ENCODE measurements at regions not wholly inside any gene's neighbourhood (a gene's known extent, or its start where the extent isn't known, plus 50 kb on each side); places are given as distances from the start of the nearest gene placed in this dataset.

DNA sequence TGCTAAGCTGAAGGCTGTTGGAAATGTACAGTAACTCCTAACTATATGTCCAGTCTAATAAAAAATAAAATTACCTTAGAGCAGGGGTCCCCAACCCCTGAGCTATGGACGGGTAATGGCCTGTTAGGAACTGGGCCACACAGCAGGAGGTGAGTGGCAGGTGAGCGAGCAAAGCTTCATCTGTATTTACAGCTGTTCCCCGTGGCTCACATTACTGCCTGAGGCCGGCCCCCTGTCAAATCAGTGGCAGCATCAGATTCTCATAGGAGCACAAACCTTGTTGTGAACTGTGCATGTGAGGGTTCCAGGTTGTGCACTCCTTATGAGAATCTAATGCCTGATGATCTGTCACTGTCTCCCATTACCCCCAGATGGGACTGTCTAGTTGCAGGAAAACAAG is 73.1 kb upstream of the CXCR4 start:
- DNase-seq (ENCODE audit: low read depth in 3 of 3, low spot score in 1 of 3), result no peak

DNA sequence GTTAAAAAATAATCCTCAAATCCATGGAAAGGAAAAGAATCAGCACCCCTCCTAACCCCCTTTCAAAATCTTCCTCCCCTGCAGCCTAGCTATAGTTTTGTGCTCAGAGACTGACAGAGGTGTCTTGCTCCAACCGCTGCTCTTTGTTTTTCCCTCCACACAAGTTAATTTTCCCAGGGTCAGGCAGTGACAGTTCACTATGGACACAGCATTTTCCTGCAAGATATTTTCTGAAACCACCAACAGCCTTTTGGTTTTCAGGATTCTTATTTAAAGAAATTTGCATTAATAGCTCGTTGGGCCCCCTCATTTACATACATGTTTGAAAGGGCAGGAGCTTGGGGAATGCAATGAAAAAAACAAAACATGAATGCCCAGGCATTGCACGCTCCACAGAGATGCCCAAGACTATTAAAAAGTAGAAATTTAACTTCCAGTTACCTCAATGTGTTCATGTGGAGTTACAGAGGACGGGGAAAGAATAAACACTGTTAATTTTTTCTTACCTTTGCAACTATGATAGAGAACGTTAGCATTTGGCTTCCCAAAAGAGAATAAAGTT is 71.4 kb upstream of the CXCR4 start:
- no peak for DNase-seq (ENCODE audit: low read depth in 3 of 3, low spot score in 1 of 3)

DNA sequence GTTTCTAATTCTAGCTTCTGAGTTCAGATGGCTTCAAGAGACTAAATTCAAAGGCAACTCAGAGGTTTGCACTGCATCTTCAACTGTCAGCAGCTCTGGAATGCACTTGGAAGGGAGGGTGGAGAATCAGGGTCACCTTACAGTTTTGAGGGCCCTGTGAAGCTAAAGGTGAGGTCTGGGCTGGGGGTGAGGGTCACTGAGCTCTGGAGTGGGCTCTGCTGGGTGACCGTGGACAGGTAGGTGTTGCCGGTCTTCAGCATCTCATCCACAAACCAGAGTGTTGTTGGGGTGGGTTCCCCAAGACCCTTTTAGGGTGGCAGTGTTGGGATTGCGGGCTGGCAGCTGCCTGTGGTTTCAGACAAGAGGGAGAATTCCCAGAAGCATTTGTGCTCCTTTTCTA is 70.1 kb upstream of the CXCR4 start:
- DNase-seq (ENCODE audit: low read depth in 3 of 3, low spot score in 1 of 3), result no peak

DNA sequence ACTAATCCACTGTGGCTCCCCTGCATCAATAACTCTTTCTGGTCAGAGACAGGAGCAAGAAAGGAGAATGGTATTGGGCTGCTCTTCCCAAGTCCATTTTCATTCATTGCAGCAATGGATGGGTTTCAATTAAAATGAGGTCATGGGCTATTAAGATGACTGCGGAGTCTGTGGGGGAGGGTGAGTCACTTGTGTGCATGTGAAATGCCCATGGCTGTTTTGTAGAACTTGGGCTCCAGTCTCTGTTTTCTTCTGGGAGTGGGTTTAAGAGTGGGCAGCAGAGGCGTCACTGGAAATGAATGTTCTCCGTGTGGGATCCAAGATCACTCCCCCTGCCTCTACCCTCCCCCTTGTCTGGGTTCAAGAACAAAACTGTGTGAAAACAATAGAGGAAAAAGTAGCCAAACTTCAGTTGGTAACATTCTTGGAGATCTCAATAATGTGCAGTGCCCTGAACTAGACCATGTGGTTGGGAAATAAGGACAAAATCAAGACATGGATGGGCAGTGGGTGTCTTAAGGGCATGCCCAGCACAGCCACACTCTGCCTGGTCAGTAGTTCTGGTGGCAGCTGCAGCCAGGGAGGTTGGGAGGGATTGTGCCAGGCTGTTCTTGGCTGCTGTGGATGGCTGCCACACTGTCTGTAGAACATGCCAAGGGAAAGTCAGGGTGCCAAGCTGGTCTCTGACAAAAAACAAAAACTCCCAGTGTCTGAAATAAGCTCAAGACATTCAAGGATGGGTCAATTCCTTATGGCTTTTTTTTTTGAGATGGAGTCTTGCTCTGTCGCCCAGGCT is 68.2 kb upstream of the CXCR4 start:
- no peak for DNase-seq (ENCODE audit: low read depth in 3 of 3, low spot score in 1 of 3)

GRCh38 chr2:136183097-136183496 is 65.1 kb upstream of the CXCR4 start:
- no peak for DNase-seq (ENCODE audit: low read depth in 3 of 3, low spot score in 1 of 3)

- no peak for DNase-seq (ENCODE audit: low read depth in 3 of 3, low spot score in 1 of 3)
Measured at GRCh38 chr2:136182315-136182714, 64.4 kb upstream of the CXCR4 start.

DNA sequence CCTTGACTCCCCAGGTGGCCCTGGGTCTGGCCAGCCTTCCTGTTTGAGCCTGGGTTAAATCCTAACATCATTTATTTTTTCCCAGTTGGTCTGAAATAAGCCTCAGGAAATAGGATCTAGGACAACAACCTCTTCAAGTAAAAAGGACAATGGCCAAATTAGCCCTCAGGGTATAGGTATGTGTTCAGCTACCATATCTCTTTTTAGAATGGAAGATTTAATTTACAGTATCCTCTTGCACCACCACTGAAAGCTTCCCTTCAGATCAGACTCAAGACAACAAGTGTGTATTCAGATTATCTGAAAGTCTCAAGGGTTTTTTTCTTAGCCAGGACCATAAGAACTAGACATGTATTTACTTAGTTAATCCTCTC is 61.6 kb upstream of the CXCR4 start:
- DNase-seq (ENCODE audit: low read depth in 3 of 3, low spot score in 1 of 3), result no peak

DNA sequence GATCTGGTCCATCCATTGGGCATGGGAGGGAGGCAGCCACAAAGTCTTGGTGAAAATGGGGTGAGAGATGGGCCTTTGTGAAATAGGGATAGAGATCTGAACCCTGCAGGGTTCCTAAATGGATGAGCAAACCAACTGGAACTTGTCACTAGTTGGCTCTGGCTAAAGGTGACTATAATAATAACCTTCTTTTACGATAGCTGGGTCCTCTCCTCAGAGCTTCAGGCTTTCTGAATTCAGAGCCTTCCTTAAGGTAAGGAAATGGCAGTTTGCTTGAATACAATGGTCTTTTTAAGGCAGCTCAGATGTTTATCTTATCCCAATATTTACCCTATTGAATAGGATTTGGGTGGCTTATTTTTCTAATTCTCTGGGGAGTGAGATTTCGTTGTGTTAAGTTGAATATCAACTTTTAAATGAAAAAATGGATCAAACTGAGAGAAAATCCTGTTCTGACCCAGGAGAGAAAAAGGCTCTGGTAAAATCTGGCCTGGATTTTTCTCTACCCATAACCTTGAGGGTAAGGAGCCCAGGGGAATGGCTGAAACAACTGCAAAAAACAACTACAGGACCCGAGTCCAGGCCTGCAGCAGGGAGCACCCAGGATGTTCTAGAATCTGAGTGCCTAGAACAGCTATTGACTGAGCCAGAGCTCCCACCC is 61.1 kb upstream of the CXCR4 start:
- DNase-seq (ENCODE audit: low read depth in 3 of 3, low spot score in 1 of 3), result no peak

DNA sequence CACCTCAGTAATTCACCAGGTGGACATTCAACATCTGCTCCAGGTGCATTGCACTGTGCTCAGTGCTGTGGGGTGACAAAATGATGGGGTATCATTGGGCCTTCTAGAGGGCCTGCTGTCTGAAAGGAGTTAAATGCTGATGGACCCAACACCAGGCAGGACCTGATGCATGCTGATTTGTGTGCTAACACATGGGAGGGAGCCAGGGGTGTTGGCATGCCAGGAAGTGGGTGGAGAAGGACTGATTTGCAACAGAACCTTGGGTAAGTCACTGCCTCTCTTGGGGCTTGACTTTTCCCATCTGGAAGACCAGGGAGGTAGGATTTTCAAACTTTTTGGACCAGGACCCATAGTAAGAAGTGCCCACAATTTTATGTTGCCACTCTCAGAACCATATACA is 57.9 kb upstream of the CXCR4 start:
- DNase-seq (ENCODE audit: low read depth in 3 of 3, low spot score in 1 of 3), result no peak

- DNase-seq (ENCODE audit: low read depth in 3 of 3, low spot score in 1 of 3), result no peak
Measured at GRCh38 chr2:136175466-136175865, 57.5 kb upstream of the CXCR4 start.

DNA sequence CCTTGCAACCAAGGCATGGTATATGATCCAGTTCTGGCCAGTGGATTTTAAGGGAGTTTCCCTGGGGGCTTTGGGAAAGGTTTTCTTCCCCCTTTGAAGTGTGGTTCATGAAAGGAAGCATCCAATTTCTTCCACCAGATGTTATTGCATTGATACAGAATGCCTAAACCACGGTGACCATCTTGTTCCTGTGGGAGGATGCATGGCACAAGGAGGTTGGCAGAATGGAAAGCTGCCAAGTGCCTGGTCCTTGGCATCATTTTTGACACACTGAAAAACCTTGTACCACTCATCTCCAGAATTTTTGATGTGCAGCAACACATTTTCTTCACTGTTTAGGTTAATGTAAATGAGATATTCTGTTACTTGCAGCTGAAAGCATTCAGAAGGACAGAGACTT is 55.2 kb upstream of the CXCR4 start:
- DNase-seq (ENCODE audit: low read depth in 3 of 3, low spot score in 1 of 3), result no peak

- DNase-seq (ENCODE audit: low read depth in 3 of 3, low spot score in 1 of 3), result no peak
Measured at GRCh38 chr2:136171223-136171622, 53.3 kb upstream of the CXCR4 start.

DNA sequence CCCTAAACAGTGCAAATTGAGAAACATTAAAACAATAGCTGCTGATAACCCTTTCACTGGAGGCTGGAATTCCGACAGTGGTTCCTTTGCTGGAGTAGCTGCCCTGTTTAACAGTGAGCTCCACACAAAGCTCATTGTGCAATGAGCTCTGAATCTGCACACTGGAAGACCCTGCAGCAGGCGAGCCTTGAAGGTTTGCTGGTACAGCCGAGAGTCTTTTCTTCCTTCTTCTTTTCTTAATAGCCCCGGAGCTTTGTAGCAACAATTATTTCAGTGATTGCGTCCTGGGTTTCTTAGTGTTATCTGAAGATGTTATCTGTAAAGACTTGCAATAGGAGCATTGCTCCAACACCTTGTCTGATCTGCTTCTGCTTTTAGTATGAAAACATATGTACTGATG is 50.8 kb upstream of the CXCR4 start:
- DNase-seq (ENCODE audit: low read depth in 3 of 3, low spot score in 1 of 3), result no peak

GRCh38 chr2:136167721-136168475 is 49.9 kb upstream of the CXCR4 start:
- DNase-seq (ENCODE audit: low read depth in 3 of 3, low spot score in 1 of 3), result no peak
